Astrocyte (in vitro differentiated cells and primary cell): ENCODE measurements at regions not wholly inside any gene's neighbourhood (a gene's known extent, or its start where the extent isn't known, plus 50 kb on each side); places are given as distances from the start of the nearest gene placed in this dataset.

Experiments
- DNase-seq: peaks from one replicate; pipeline ENCODE4 v3.0.0-alpha.2; 2010; ENCODE audit warnings: low read depth
- FAIRE-seq: peaks from 2 replicates; lab custom pipeline; 2011; peaks lifted over from hg19 to GRCh38; lab: Jason Lieb, UNC
- H2AFZ ChIP-seq: 2 replicates; pipeline ENCODE4 v1.6.0; 2012; ENCODE audit warnings: low read depth, low read length, inconsistent platforms
- H3K27ac ChIP-seq: 2 replicates; pipeline ENCODE4 v1.5.1; 2011; ENCODE audit warnings: low read depth, low read length, inconsistent platforms
- H3K27me3 ChIP-seq: 2 replicates; pipeline ENCODE4 v1.6.0; 2011; ENCODE audit warnings: low read length, inconsistent platforms; ENCODE audit not compliant: insufficient read depth
- H3K36me3 ChIP-seq: 2 replicates; pipeline ENCODE4 v1.5.1; 2011; ENCODE audit warnings: low read length, inconsistent platforms; ENCODE audit not compliant: insufficient read depth
- H3K4me1 ChIP-seq: 2 replicates; pipeline ENCODE4 v1.5.1; 2011; ENCODE audit warnings: low read length, inconsistent platforms; ENCODE audit not compliant: insufficient read depth
- H3K4me2 ChIP-seq: 2 replicates; pipeline ENCODE4 v1.6.0; 2012; ENCODE audit warnings: low read length, inconsistent platforms
- H3K4me3 ChIP-seq: 2 replicates; pipeline ENCODE4 v1.5.1; 2011; ENCODE audit warnings: low read depth, mild to moderate bottlenecking, low read length, inconsistent platforms; ENCODE audit not compliant: insufficient read depth
- H3K79me2 ChIP-seq: 2 replicates; pipeline ENCODE4 v1.6.0; 2012; ENCODE audit warnings: mild to moderate bottlenecking, low read length, inconsistent platforms; ENCODE audit not compliant: insufficient read depth
- H3K9ac ChIP-seq: 2 replicates; pipeline ENCODE4 v1.6.0; 2012; ENCODE audit warnings: mild to moderate bottlenecking, low read length, inconsistent platforms
- H3K9me3 ChIP-seq: 2 replicates; pipeline ENCODE4 v1.5.1; 2012; ENCODE audit warnings: low read depth, mild to moderate bottlenecking, low read length, inconsistent platforms; ENCODE audit not compliant: insufficient read depth
- H4K20me1 ChIP-seq: 2 replicates; pipeline ENCODE4 v1.6.0; 2012; ENCODE audit warnings: low read length, inconsistent platforms; ENCODE audit not compliant: insufficient read depth
- H3K27ac Mint-ChIP-seq: one replicate; pipeline ENCODE4 v1.8.0; 2021; ENCODE audit warnings: mild to moderate bottlenecking, mixed read lengths; ENCODE audit not compliant: unreplicated experiment
- H3K27me3 Mint-ChIP-seq: one replicate; pipeline ENCODE4 v1.8.0; 2021; ENCODE audit warnings: low read depth, mixed read lengths; ENCODE audit not compliant: unreplicated experiment
- H3K36me3 Mint-ChIP-seq: one replicate; pipeline ENCODE4 v1.8.0; 2021; ENCODE audit warnings: low read depth, mixed read lengths; ENCODE audit not compliant: unreplicated experiment
- H3K4me1 Mint-ChIP-seq: one replicate; pipeline ENCODE4 v1.8.0; 2021; ENCODE audit warnings: low read depth, mixed read lengths; ENCODE audit not compliant: unreplicated experiment
- H3K4me3 Mint-ChIP-seq: one replicate; pipeline ENCODE4 v1.8.0; 2021; ENCODE audit warnings: mild to moderate bottlenecking, moderate library complexity, mixed read lengths; ENCODE audit not compliant: unreplicated experiment
- H3K9me3 Mint-ChIP-seq: one replicate; pipeline ENCODE4 v1.8.0; 2021; ENCODE audit warnings: mild to moderate bottlenecking, mixed read lengths; ENCODE audit not compliant: unreplicated experiment
- EZH2 ChIP-seq: IDR thresholded peaks from 2 replicates; pipeline ENCODE4 v1.6.1; 2012; ENCODE audit warnings: mild to moderate bottlenecking, low read length, inconsistent platforms; ENCODE audit not compliant: insufficient read depth
- TF ChIP-seq, protein P1 (sequence below): IDR thresholded peaks from 2 replicates; pipeline ENCODE4 v1.5.1; 2011; ENCODE audit warnings: low read depth, mild to moderate bottlenecking, inconsistent platforms, low read length, moderate library complexity; ENCODE audit not compliant: insufficient read depth

DNA sequence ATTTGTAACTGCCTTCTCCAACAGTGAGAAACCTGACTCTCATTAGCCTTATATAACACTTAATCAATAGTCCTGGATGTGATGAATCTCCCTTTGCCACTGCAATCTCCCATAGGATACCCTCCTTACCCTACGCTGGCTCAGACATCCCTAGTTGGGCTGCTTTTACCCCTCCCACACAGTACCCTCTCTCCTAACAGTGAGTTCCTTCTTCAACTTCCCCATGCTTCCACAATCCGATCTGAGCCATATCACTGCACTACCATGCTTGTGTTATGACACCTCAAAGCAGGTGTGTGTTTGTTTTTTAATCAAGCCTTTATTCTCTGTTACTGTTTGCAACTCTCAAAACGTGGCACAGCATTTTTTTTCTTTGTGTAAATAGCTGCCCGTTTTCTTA is 60.5 kb upstream of the C9orf72 start:
- H3K79me2 ChIP-seq = no peaks in the 10 kb centered on the region
- no peaks in the 10 kb centered on the region for H3K4me1 ChIP-seq
- TF ChIP-seq EZH2 = no peak
- TF ChIP-seq, protein P1, sequence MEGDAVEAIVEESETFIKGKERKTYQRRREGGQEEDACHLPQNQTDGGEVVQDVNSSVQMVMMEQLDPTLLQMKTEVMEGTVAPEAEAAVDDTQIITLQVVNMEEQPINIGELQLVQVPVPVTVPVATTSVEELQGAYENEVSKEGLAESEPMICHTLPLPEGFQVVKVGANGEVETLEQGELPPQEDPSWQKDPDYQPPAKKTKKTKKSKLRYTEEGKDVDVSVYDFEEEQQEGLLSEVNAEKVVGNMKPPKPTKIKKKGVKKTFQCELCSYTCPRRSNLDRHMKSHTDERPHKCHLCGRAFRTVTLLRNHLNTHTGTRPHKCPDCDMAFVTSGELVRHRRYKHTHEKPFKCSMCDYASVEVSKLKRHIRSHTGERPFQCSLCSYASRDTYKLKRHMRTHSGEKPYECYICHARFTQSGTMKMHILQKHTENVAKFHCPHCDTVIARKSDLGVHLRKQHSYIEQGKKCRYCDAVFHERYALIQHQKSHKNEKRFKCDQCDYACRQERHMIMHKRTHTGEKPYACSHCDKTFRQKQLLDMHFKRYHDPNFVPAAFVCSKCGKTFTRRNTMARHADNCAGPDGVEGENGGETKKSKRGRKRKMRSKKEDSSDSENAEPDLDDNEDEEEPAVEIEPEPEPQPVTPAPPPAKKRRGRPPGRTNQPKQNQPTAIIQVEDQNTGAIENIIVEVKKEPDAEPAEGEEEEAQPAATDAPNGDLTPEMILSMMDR = no peak
- Mint-ChIP-seq H3K9me3 (peaks cover 2% of the 10 kb centered on the region), H3K4me1 (no peaks in the 10 kb centered on the region), H3K27ac (no peak overlapping the region), H3K4me3 (no peak overlapping the region), H3K27me3 (no peaks in the 10 kb centered on the region), H3K36me3 (no peaks in the 10 kb centered on the region)
- no peaks in the 10 kb centered on the region for H4K20me1 ChIP-seq
- no peak overlapping the region for H2AFZ ChIP-seq
- H3K4me2 ChIP-seq = no peak overlapping the region
- FAIRE-seq (no peak), DNase-seq (no peak)
- no peaks in the 10 kb centered on the region for H3K9me3 ChIP-seq
- H3K27me3 ChIP-seq = no peaks in the 10 kb centered on the region
- no peaks in the 10 kb centered on the region for H3K36me3 ChIP-seq
- no peak overlapping the region for H3K9ac ChIP-seq
- H3K27ac ChIP-seq = no peak overlapping the region
- H3K4me3 ChIP-seq = no peak overlapping the region

DNA sequence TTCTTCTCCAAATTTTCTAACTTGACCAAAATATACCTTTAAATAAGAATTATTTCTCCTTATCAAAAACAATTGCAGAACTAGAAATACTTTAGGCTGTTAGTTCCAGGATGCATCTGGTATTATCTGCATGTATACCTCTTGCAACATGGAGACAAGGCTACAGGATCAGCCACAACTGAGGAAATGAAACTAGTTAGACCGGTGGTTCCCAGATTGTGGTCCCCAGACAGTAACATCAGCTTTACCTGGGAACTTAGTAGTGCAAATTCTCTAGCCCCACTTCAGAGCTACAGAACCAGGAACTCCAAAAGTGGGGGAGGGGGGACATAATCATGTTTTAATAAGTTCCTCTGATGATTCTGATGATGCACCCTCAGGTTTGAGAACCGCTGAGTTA is 61.6 kb upstream of the C9orf72 start:
- no peaks in the 10 kb centered on the region for H4K20me1 ChIP-seq
- Mint-ChIP-seq H3K4me3 (no peak overlapping the region), H3K9me3 (peaks cover 7% of the 10 kb centered on the region), H3K36me3 (no peaks in the 10 kb centered on the region), H3K4me1 (no peaks in the 10 kb centered on the region), H3K27ac (no peak overlapping the region), H3K27me3 (peaks cover 2% of the 10 kb centered on the region)
- no peaks in the 10 kb centered on the region for H3K79me2 ChIP-seq
- DNase-seq (no peak), FAIRE-seq (no peak)
- no peak overlapping the region for H3K4me2 ChIP-seq
- no peaks in the 10 kb centered on the region for H3K27me3 ChIP-seq
- H3K4me3 ChIP-seq = no peak overlapping the region
- H3K36me3 ChIP-seq = no peaks in the 10 kb centered on the region
- TF ChIP-seq EZH2 = no peak
- TF ChIP-seq, protein P1 = no peak
- H3K27ac ChIP-seq = no peak overlapping the region
- H3K4me1 ChIP-seq = no peaks in the 10 kb centered on the region
- H2AFZ ChIP-seq = no peak overlapping the region
- H3K9me3 ChIP-seq = no peaks in the 10 kb centered on the region
- no peak overlapping the region for H3K9ac ChIP-seq

DNA sequence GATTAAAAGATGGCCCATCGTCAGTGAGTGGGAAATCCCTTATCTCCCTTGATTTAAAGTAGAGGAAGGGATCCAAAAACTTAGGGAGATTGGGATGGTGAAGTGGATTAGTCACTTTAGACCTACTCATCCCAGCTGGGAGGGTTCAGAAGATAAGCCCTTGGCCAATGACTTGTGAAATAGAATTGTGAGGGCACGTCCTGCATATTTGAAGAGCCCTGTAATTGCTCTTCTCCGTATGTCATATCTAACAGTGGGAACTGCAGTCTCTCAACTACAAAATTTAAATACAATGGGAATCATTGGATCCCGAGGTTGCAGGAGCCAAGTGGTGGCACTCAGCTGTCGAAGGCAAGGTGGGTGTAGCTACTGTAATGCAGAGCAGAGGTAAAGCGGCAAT is 65.4 kb upstream of the C9orf72 start:
- no peak overlapping the region for H3K4me3 Mint-ChIP-seq
- H3K9ac ChIP-seq = no peak overlapping the region
- H3K36me3 Mint-ChIP-seq = no peaks in the 10 kb centered on the region
- no peak overlapping the region for H3K27ac ChIP-seq
- FAIRE-seq (no peak), DNase-seq (no peak)
- H3K9me3 ChIP-seq = no peaks in the 10 kb centered on the region
- peaks cover 2% of the 10 kb centered on the region for H3K27me3 Mint-ChIP-seq
- no peaks in the 10 kb centered on the region for H3K4me1 Mint-ChIP-seq
- H3K27ac Mint-ChIP-seq = no peak overlapping the region
- no peaks in the 10 kb centered on the region for H3K27me3 ChIP-seq
- H3K79me2 ChIP-seq = no peaks in the 10 kb centered on the region
- H3K4me2 ChIP-seq = no peak overlapping the region
- no peak overlapping the region for H2AFZ ChIP-seq
- H4K20me1 ChIP-seq = no peaks in the 10 kb centered on the region
- no peaks in the 10 kb centered on the region for H3K36me3 ChIP-seq
- no peak for TF ChIP-seq EZH2
- TF ChIP-seq, protein P1 = no peak
- H3K4me3 ChIP-seq = no peak overlapping the region
- H3K4me1 ChIP-seq = no peaks in the 10 kb centered on the region
- peaks cover 9% of the 10 kb centered on the region for H3K9me3 Mint-ChIP-seq
